ENCODE measurements at regions not wholly inside any gene's neighbourhood (a gene's known extent, or its start where the extent isn't known, plus 50 kb on each side); places are given as distances from the start of the nearest gene placed in this dataset.

- TF ChIP-seq, protein P1, sequence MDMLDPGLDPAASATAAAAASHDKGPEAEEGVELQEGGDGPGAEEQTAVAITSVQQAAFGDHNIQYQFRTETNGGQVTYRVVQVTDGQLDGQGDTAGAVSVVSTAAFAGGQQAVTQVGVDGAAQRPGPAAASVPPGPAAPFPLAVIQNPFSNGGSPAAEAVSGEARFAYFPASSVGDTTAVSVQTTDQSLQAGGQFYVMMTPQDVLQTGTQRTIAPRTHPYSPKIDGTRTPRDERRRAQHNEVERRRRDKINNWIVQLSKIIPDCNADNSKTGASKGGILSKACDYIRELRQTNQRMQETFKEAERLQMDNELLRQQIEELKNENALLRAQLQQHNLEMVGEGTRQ (IDR thresholded peaks at IDR 0.05; ENCODE audit: borderline replicate concordance, low read depth, low read length) = no peak
- TF ChIP-seq, protein P2, sequence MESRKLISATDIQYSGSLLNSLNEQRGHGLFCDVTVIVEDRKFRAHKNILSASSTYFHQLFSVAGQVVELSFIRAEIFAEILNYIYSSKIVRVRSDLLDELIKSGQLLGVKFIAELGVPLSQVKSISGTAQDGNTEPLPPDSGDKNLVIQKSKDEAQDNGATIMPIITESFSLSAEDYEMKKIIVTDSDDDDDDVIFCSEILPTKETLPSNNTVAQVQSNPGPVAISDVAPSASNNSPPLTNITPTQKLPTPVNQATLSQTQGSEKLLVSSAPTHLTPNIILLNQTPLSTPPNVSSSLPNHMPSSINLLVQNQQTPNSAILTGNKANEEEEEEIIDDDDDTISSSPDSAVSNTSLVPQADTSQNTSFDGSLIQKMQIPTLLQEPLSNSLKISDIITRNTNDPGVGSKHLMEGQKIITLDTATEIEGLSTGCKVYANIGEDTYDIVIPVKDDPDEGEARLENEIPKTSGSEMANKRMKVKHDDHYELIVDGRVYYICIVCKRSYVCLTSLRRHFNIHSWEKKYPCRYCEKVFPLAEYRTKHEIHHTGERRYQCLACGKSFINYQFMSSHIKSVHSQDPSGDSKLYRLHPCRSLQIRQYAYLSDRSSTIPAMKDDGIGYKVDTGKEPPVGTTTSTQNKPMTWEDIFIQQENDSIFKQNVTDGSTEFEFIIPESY (IDR thresholded peaks at IDR 0.05; ENCODE audit: borderline replicate concordance, low read depth) = no peak
- TF ChIP-seq POLR2AphosphoS5 (IDR thresholded peaks at IDR 0.05; ENCODE audit: low read depth, low read length) (no peak), CTCF (IDR thresholded peaks at IDR 0.05) (no peak), MEF2A (IDR thresholded peaks at IDR 0.05; ENCODE audit: borderline replicate concordance, low read depth) (no peak), CHD2 (IDR thresholded peaks at IDR 0.05; ENCODE audit: low read length, partially characterized antibody) (no peak), SIN3A (IDR thresholded peaks at IDR 0.05; ENCODE audit: borderline replicate concordance, low read depth, low read length) (no peak), TCF12 (IDR thresholded peaks at IDR 0.05) (no peak)
These were observed 159.6 kb upstream of the IL12A start for GRCh38 chr3:159829056-159829455.
